ENCODE measurements at regions not wholly inside any gene's neighbourhood (a gene's known extent, or its start where the extent isn't known, plus 50 kb on each side); places are given as distances from the start of the nearest gene placed in this dataset.
A peak's percentile ranks its signal among the peaks of the same experiment; 100 is the strongest.
"Not testable (repeated sequence)": the region's sequence is repeated elsewhere in the genome, so short reads cannot be mapped to it uniquely, and the experiment has no call there.

GRCh38 chr5:104363567-104363966 is 801.0 kb upstream of the NUDT12 start:
- H3K27ac ChIP-seq, result no peak overlapping the region
- H3K4me3 ChIP-seq, result no peak overlapping the region
- H3K4me1 ChIP-seq, result peaks cover 6% of the 10 kb centered on the region
- no peaks in the 10 kb centered on the region for H3K36me3 ChIP-seq
- no peaks in the 10 kb centered on the region for H3K27me3 ChIP-seq
- DNase-seq, result no peak
- 0 out of 2 replicates have a peak, but pooled peaks cover 2% of the 10 kb centered on the region for H3K9me3 ChIP-seq (replicated peaks)

GRCh38 chr5:104361932-104362331 is 799.3 kb upstream of the NUDT12 start:
- Histone ChIP-seq H3K36me3 (no peaks in the 10 kb centered on the region), H3K4me1 (peaks cover 6% of the 10 kb centered on the region), H3K27me3 (no peaks in the 10 kb centered on the region), H3K27ac (no peak overlapping the region), H3K9me3 (replicated peaks) (no peaks in the 10 kb centered on the region), H3K4me3 (no peak overlapping the region)
- DNase-seq, result peak; percentile 17 to 24

GRCh38 chr5:104355350-104355749 is 792.8 kb upstream of the NUDT12 start:
- Histone ChIP-seq H3K27ac (no peak overlapping the region), H3K27me3 (no peaks in the 10 kb centered on the region), H3K4me1 (no peaks in the 10 kb centered on the region), H3K36me3 (no peaks in the 10 kb centered on the region), H3K4me3 (no peak overlapping the region), H3K9me3 (replicated peaks) (no peaks in the 10 kb centered on the region)
- DNase-seq, result no peak

- Histone ChIP-seq H3K27me3 (no peaks in the 10 kb centered on the region), H3K36me3 (no peaks in the 10 kb centered on the region), H3K9me3 (replicated peaks) (no peaks in the 10 kb centered on the region; the same call in 1 of the 2 replicates), H3K4me1 (no peaks in the 10 kb centered on the region), H3K4me3 (no peak overlapping the region), H3K27ac (no peak overlapping the region)
- no peak for DNase-seq
These were observed 790.8 kb upstream of the NUDT12 start for GRCh38 chr5:104353371-104353770.

- no peaks in the 10 kb centered on the region; the same call in 1 of the 2 replicates for H3K9me3 ChIP-seq (replicated peaks)
- H3K27ac ChIP-seq, result no peak overlapping the region
- DNase-seq, result no peak
- no peaks in the 10 kb centered on the region for H3K4me1 ChIP-seq
- no peaks in the 10 kb centered on the region for H3K27me3 ChIP-seq
- no peaks in the 10 kb centered on the region for H3K36me3 ChIP-seq
- H3K4me3 ChIP-seq, result no peak overlapping the region
These were observed 790.4 kb upstream of the NUDT12 start for GRCh38 chr5:104352954-104353353.

- no peaks in the 10 kb centered on the region for H3K27me3 ChIP-seq
- peak in 1 of 2 experiments; percentile 21 for DNase-seq
- no peaks in the 10 kb centered on the region; the same call in 1 of the 2 replicates for H3K4me1 ChIP-seq
- no peaks in the 10 kb centered on the region for H3K36me3 ChIP-seq
- no peak overlapping the region for H3K27ac ChIP-seq
- H3K4me3 ChIP-seq, result no peak overlapping the region
- H3K9me3 ChIP-seq (replicated peaks), result no peaks in the 10 kb centered on the region; the same call in 1 of the 2 replicates
These were observed 784.6 kb upstream of the NUDT12 start for GRCh38 chr5:104347119-104347708.

- DNase-seq, result no peak
These were observed 782.8 kb upstream of the NUDT12 start for GRCh38 chr5:104345222-104346016.

GRCh38 chr5:104344809-104345208 is 782.2 kb upstream of the NUDT12 start:
- no peaks in the 10 kb centered on the region; the same call in 1 of the 2 replicates for H3K4me1 ChIP-seq
- no peaks in the 10 kb centered on the region for H3K27me3 ChIP-seq
- H3K36me3 ChIP-seq, result no peaks in the 10 kb centered on the region
- no peak for DNase-seq
- no peaks in the 10 kb centered on the region; the same call in 1 of the 2 replicates for H3K9me3 ChIP-seq (replicated peaks)
- H3K4me3 ChIP-seq, result no peak overlapping the region
- no peak overlapping the region for H3K27ac ChIP-seq

More at GRCh38 chr5:104345222-104346016, 782.8 kb upstream of the NUDT12 start:
- H3K4me3 ChIP-seq, result no peak overlapping the region
- no peaks in the 10 kb centered on the region; the same call in 1 of the 2 replicates for H3K4me1 ChIP-seq
- H3K36me3 ChIP-seq, result no peaks in the 10 kb centered on the region
- no peak overlapping the region for H3K27ac ChIP-seq
- no peaks in the 10 kb centered on the region for H3K27me3 ChIP-seq
- H3K9me3 ChIP-seq (replicated peaks), result no peaks in the 10 kb centered on the region; the same call in 1 of the 2 replicates

GRCh38 chr5:104327801-104328200 is 765.2 kb upstream of the NUDT12 start:
- DNase-seq, result no peak
- no peaks in the 10 kb centered on the region for H3K27me3 ChIP-seq

GRCh38 chr5:104326966-104327365 is 764.4 kb upstream of the NUDT12 start:
- no peaks in the 10 kb centered on the region for H3K4me1 ChIP-seq
- H3K4me3 ChIP-seq, result no peak overlapping the region
- no peaks in the 10 kb centered on the region for H3K9me3 ChIP-seq (replicated peaks)
- H3K27ac ChIP-seq, result no peak overlapping the region
- H3K36me3 ChIP-seq, result no peaks in the 10 kb centered on the region
- no peaks in the 10 kb centered on the region for H3K27me3 ChIP-seq
- DNase-seq, result no peak

More at GRCh38 chr5:104327801-104328200, 765.2 kb upstream of the NUDT12 start:
- Histone ChIP-seq H3K9me3 (replicated peaks) (no peaks in the 10 kb centered on the region), H3K4me1 (no peaks in the 10 kb centered on the region), H3K36me3 (no peaks in the 10 kb centered on the region), H3K27ac (no peak overlapping the region), H3K4me3 (no peak overlapping the region)

- Histone ChIP-seq H3K4me1 (no peaks in the 10 kb centered on the region), H3K36me3 (no peaks in the 10 kb centered on the region)
These were observed 762.8 kb upstream of the NUDT12 start for GRCh38 chr5:104325356-104325755.

GRCh38 chr5:104316676-104317075 is 754.1 kb upstream of the NUDT12 start:
- H3K27me3 ChIP-seq; H3K9me3 ChIP-seq (replicated peaks); H3K4me3 ChIP-seq; H3K4me1 ChIP-seq; H3K36me3 ChIP-seq; H3K27ac ChIP-seq: not testable (repeated sequence)
- peak in 1 of 2 experiments; percentile 21 for DNase-seq

More at GRCh38 chr5:104325356-104325755, 762.8 kb upstream of the NUDT12 start:
- Histone ChIP-seq H3K27ac (no peak overlapping the region), H3K9me3 (replicated peaks) (no peaks in the 10 kb centered on the region), H3K27me3 (no peaks in the 10 kb centered on the region), H3K4me3 (no peak overlapping the region)
- DNase-seq, result no peak

GRCh38 chr5:104312481-104312880 is 749.9 kb upstream of the NUDT12 start:
- Histone ChIP-seq H3K9me3 (replicated peaks) (no peaks in the 10 kb centered on the region), H3K27me3 (no peaks in the 10 kb centered on the region), H3K27ac (no peak overlapping the region), H3K4me3 (no peak overlapping the region), H3K4me1 (no peaks in the 10 kb centered on the region), H3K36me3 (no peaks in the 10 kb centered on the region)
- no peak for DNase-seq

- H3K27ac ChIP-seq, result no peak overlapping the region
- 0 out of 2 replicates have a peak, but pooled peaks cover 2% of the 10 kb centered on the region for H3K36me3 ChIP-seq
- no peaks in the 10 kb centered on the region for H3K9me3 ChIP-seq (replicated peaks)
- H3K4me3 ChIP-seq, result no peak overlapping the region
- DNase-seq, result no peak
- no peaks in the 10 kb centered on the region for H3K4me1 ChIP-seq
- H3K27me3 ChIP-seq, result no peaks in the 10 kb centered on the region
These were observed 743.0 kb upstream of the NUDT12 start for GRCh38 chr5:104305602-104306001.

GRCh38 chr5:104299998-104300706 is 737.6 kb upstream of the NUDT12 start:
- Histone ChIP-seq H3K27ac (no peak overlapping the region), H3K9me3 (replicated peaks) (no peaks in the 10 kb centered on the region), H3K4me1 (peaks cover 22% of the 10 kb centered on the region), H3K4me3 (no peak overlapping the region), H3K27me3 (no peaks in the 10 kb centered on the region), H3K36me3 (0 out of 2 replicates have a peak, but pooled peaks cover 2% of the 10 kb centered on the region)
- no peak for DNase-seq

Data from SJCRH30 (cell line).